SK-N-SH (cell line): ENCODE measurements at regions not wholly inside any gene's neighbourhood (a gene's known extent, or its start where the extent isn't known, plus 50 kb on each side); places are given as distances from the start of the nearest gene placed in this dataset.
A peak's percentile ranks its signal among the peaks of the same experiment; 100 is the strongest.

ENCODE experiments used
- EP300 ChIP-seq, 2 experiments: IDR thresholded peaks; 2 replicates each; pipeline versions ENCODE4 v1.4.0 to v1.6.1; 2012; ENCODE audit warnings: borderline replicate concordance in 1 of 2, low read depth in 1 of 2, low read length in 1 of 2
- FOSL2 ChIP-seq: IDR thresholded peaks from 2 replicates; pipeline ENCODE4 v1.4.0; 2012; ENCODE audit warnings: low read depth, mild to moderate bottlenecking, moderate library complexity, borderline replicate concordance
- GABPA ChIP-seq: IDR thresholded peaks from 2 replicates; pipeline ENCODE4 v1.4.0; 2012; ENCODE audit warnings: low read depth, mild to moderate bottlenecking
- JUND ChIP-seq: IDR thresholded peaks from 2 replicates; pipeline ENCODE4 v1.4.0; 2012
- NRF1 ChIP-seq: IDR thresholded peaks from 2 replicates; pipeline ENCODE4 v1.6.1; 2012; ENCODE audit warnings: low read depth, mild to moderate bottlenecking, low read length
- POLR2AphosphoS5 ChIP-seq: IDR thresholded peaks from 2 replicates; pipeline ENCODE4 v1.6.1; 2012; ENCODE audit warnings: low read depth, low read length
- RAD21 ChIP-seq: IDR thresholded peaks from 2 replicates; pipeline ENCODE4 v1.6.1; 2012; ENCODE audit warnings: mild to moderate bottlenecking, low read length
- SMC3 ChIP-seq: IDR thresholded peaks from 2 replicates; pipeline ENCODE4 v1.6.1; 2012; ENCODE audit warnings: low read depth, low read length, improper control_type of control experiment
- TAF1 ChIP-seq: IDR thresholded peaks from 2 replicates; pipeline ENCODE4 v1.6.1; 2012; ENCODE audit warnings: low read depth, mild to moderate bottlenecking, low read length, moderate library complexity, borderline replicate concordance
- TCF12 ChIP-seq: IDR thresholded peaks from 2 replicates; pipeline ENCODE4 v1.4.0; 2012
- TF ChIP-seq, protein P1 (sequence below): fragments of 200-600 bp; sonication (generic); IDR thresholded peaks from 2 replicates; pipeline ENCODE4 v1.6.1; 2017; ENCODE audit warnings: antibody characterized with exemption, mild to moderate bottlenecking, moderate library complexity
- TF ChIP-seq, protein P2 (sequence below): fragments of 150-350 bp; IDR thresholded peaks from 2 replicates; pipeline ENCODE4 v1.6.1; 2016; ENCODE audit warnings: mild to moderate bottlenecking, low read depth, low read length
- TF ChIP-seq, protein P3 (sequence below): IDR thresholded peaks from 2 replicates; pipeline ENCODE4 v1.6.1; 2012; ENCODE audit warnings: mild to moderate bottlenecking, low read depth, low read length, moderate library complexity

DNA sequence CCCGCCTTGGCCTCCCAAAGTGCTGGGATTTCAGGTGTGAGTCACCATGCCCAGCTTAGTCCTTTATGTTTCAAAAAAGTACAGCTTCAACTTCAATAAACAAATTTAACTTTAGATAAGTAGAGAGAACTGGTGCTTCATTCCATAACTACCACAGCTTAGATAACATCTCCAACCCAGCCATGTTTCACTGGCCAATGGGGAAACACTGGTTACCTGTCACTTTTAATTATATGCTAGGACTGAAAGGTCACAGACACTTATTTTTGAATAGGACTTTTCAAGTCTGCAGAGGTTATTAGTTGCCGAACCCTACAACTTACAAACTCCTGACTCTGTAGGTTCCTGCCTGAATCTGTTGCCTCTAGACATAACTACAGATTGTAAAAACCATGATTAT is 56.5 kb upstream of the ST6GALNAC3 start:
- TF ChIP-seq POLR2AphosphoS5 (peak; percentile 71; the same call in 1 of the 2 replicates), FOSL2 (peak; percentile 13; the same call in 1 of the 2 replicates), TAF1 (no peak), EP300 (IDR thresholded peaks at IDR 0.05; ENCODE audit: borderline replicate concordance in 1 of 2, low read depth in 1 of 2, low read length in 1 of 2) (peak in 1 of 2 experiments; percentile 80; a peak in 2 of 4 replicates), RAD21 (no peak), SMC3 (no peak), GABPA (no peak), JUND (peak; percentile 67; the same call in 1 of the 2 replicates), NRF1 (no peak), TCF12 (peak; percentile 97)
- TF ChIP-seq, protein P1, sequence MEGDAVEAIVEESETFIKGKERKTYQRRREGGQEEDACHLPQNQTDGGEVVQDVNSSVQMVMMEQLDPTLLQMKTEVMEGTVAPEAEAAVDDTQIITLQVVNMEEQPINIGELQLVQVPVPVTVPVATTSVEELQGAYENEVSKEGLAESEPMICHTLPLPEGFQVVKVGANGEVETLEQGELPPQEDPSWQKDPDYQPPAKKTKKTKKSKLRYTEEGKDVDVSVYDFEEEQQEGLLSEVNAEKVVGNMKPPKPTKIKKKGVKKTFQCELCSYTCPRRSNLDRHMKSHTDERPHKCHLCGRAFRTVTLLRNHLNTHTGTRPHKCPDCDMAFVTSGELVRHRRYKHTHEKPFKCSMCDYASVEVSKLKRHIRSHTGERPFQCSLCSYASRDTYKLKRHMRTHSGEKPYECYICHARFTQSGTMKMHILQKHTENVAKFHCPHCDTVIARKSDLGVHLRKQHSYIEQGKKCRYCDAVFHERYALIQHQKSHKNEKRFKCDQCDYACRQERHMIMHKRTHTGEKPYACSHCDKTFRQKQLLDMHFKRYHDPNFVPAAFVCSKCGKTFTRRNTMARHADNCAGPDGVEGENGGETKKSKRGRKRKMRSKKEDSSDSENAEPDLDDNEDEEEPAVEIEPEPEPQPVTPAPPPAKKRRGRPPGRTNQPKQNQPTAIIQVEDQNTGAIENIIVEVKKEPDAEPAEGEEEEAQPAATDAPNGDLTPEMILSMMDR, result no peak
- TF ChIP-seq, protein P2, sequence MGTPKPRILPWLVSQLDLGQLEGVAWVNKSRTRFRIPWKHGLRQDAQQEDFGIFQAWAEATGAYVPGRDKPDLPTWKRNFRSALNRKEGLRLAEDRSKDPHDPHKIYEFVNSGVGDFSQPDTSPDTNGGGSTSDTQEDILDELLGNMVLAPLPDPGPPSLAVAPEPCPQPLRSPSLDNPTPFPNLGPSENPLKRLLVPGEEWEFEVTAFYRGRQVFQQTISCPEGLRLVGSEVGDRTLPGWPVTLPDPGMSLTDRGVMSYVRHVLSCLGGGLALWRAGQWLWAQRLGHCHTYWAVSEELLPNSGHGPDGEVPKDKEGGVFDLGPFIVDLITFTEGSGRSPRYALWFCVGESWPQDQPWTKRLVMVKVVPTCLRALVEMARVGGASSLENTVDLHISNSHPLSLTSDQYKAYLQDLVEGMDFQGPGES, result no peak
- TF ChIP-seq, protein P3, sequence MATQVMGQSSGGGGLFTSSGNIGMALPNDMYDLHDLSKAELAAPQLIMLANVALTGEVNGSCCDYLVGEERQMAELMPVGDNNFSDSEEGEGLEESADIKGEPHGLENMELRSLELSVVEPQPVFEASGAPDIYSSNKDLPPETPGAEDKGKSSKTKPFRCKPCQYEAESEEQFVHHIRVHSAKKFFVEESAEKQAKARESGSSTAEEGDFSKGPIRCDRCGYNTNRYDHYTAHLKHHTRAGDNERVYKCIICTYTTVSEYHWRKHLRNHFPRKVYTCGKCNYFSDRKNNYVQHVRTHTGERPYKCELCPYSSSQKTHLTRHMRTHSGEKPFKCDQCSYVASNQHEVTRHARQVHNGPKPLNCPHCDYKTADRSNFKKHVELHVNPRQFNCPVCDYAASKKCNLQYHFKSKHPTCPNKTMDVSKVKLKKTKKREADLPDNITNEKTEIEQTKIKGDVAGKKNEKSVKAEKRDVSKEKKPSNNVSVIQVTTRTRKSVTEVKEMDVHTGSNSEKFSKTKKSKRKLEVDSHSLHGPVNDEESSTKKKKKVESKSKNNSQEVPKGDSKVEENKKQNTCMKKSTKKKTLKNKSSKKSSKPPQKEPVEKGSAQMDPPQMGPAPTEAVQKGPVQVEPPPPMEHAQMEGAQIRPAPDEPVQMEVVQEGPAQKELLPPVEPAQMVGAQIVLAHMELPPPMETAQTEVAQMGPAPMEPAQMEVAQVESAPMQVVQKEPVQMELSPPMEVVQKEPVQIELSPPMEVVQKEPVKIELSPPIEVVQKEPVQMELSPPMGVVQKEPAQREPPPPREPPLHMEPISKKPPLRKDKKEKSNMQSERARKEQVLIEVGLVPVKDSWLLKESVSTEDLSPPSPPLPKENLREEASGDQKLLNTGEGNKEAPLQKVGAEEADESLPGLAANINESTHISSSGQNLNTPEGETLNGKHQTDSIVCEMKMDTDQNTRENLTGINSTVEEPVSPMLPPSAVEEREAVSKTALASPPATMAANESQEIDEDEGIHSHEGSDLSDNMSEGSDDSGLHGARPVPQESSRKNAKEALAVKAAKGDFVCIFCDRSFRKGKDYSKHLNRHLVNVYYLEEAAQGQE, result no peak
